Activated T-helper 1 cell treated with anti-CD3 and anti-CD28 coated beads, Interleukin-12 subunit alpha, Interleukin-12 subunit beta, Interleukin-2, Interleukin-4 antibody, amounts not matched to agents 30 ng/mL and 10 ng/mL and 1 ng/mL, durations not matched to agents 14 hours and 24 hours and 36 hours (primary cell): ENCODE measurements at regions not wholly inside any gene's neighbourhood (a gene's known extent, or its start where the extent isn't known, plus 50 kb on each side); places are given as distances from the start of the nearest gene placed in this dataset.

Experiments used
- DNase-seq: peaks from one replicate; pipeline ENCODE4 v3.0.0; 2021; ENCODE audit warnings: low spot score
- H3K27ac Mint-ChIP-seq: one replicate; pipeline ENCODE4 v1.8.0; 2021; ENCODE audit warnings: mild to moderate bottlenecking, mixed read lengths
- H3K27me3 Mint-ChIP-seq: one replicate; pipeline ENCODE4 v1.8.0; 2022; ENCODE audit warnings: mild to moderate bottlenecking, moderate library complexity, mixed read lengths; ENCODE audit not compliant: insufficient read depth
- H3K36me3 Mint-ChIP-seq: one replicate; pipeline ENCODE4 v1.8.0; 2021; ENCODE audit warnings: low read depth, mixed read lengths
- H3K4me1 Mint-ChIP-seq: one replicate; pipeline ENCODE4 v1.8.0; 2021; ENCODE audit warnings: low read depth, mixed read lengths
- H3K4me3 Mint-ChIP-seq: one replicate; pipeline ENCODE4 v1.8.0; 2021; ENCODE audit warnings: mild to moderate bottlenecking, moderate library complexity, mixed read lengths
- H3K9me3 Mint-ChIP-seq: one replicate; pipeline ENCODE4 v1.8.0; 2021; ENCODE audit warnings: mixed read lengths
- intact Hi-C: fragments of 100-400 bp; cut with micrococcal nuclease; formaldehyde crosslinking; loops from one replicate; pipeline ENCODE4 v1.15.1; 2024

- Mint-ChIP-seq H3K27me3 (no peaks in the 10 kb centered on the region), H3K4me1 (no peaks in the 10 kb centered on the region), H3K9me3 (no peaks in the 10 kb centered on the region), H3K36me3 (no peaks in the 10 kb centered on the region), H3K27ac (no peak overlapping the region), H3K4me3 (no peak overlapping the region)
- intact Hi-C loops, result no loop called here
- DNase-seq, result no peak
Measured at GRCh38 chr9:86749161-86749893, 198.0 kb downstream of the GAS1 start.

GRCh38 chr9:86747711-86748110, 199.6 kb downstream of the GAS1 start:
- H3K4me1 Mint-ChIP-seq, result no peaks in the 10 kb centered on the region
- intact Hi-C loops, result no loop called here

GRCh38 chr9:86741311-86742208, 205.7 kb downstream of the GAS1 start:
- Mint-ChIP-seq H3K27me3 (no peaks in the 10 kb centered on the region), H3K27ac (no peak overlapping the region), H3K36me3 (no peaks in the 10 kb centered on the region), H3K9me3 (no peaks in the 10 kb centered on the region), H3K4me1 (no peaks in the 10 kb centered on the region), H3K4me3 (no peak overlapping the region)
- no peak for DNase-seq
- intact Hi-C loops, result no loop called here

More at GRCh38 chr9:86747711-86748110, 199.6 kb downstream of the GAS1 start:
- Mint-ChIP-seq H3K4me3 (no peak overlapping the region), H3K27ac (no peak overlapping the region), H3K36me3 (no peaks in the 10 kb centered on the region), H3K27me3 (no peaks in the 10 kb centered on the region), H3K9me3 (no peaks in the 10 kb centered on the region)
- DNase-seq, result no peak

- Mint-ChIP-seq H3K27ac (no peak overlapping the region), H3K4me3 (no peak overlapping the region), H3K36me3 (no peaks in the 10 kb centered on the region), H3K27me3 (no peaks in the 10 kb centered on the region), H3K9me3 (no peaks in the 10 kb centered on the region), H3K4me1 (no peaks in the 10 kb centered on the region)
- intact Hi-C loops, result no loop called here
- no peak for DNase-seq
Measured at GRCh38 chr9:86735772-86736458, 211.4 kb downstream of the GAS1 start.

- no peak overlapping the region for H3K27ac Mint-ChIP-seq
- H3K4me3 Mint-ChIP-seq, result no peak overlapping the region
- no peaks in the 10 kb centered on the region for H3K36me3 Mint-ChIP-seq
- H3K9me3 Mint-ChIP-seq, result no peaks in the 10 kb centered on the region
- peaks cover 1% of the 10 kb centered on the region for H3K27me3 Mint-ChIP-seq
- intact Hi-C loops, result no loop called here
- DNase-seq, result no peak
- H3K4me1 Mint-ChIP-seq, result no peaks in the 10 kb centered on the region
Measured at GRCh38 chr9:86734771-86735170, 212.5 kb downstream of the GAS1 start.

GRCh38 chr9:86733929-86734328, 213.4 kb downstream of the GAS1 start:
- no peaks in the 10 kb centered on the region for H3K4me1 Mint-ChIP-seq
- H3K9me3 Mint-ChIP-seq, result no peaks in the 10 kb centered on the region
- no peaks in the 10 kb centered on the region for H3K36me3 Mint-ChIP-seq
- intact Hi-C loops, result no loop called here
- peaks cover 1% of the 10 kb centered on the region for H3K27me3 Mint-ChIP-seq
- DNase-seq, result no peak
- H3K27ac Mint-ChIP-seq, result no peak overlapping the region
- no peak overlapping the region for H3K4me3 Mint-ChIP-seq

GRCh38 chr9:86732514-86733171, 214.7 kb downstream of the GAS1 start:
- H3K4me1 Mint-ChIP-seq, result no peaks in the 10 kb centered on the region
- DNase-seq, result no peak
- no peaks in the 10 kb centered on the region for H3K9me3 Mint-ChIP-seq
- H3K27ac Mint-ChIP-seq, result no peak overlapping the region
- H3K4me3 Mint-ChIP-seq, result no peak overlapping the region
- intact Hi-C loops, result no loop called here
- H3K27me3 Mint-ChIP-seq, result peaks cover 1% of the 10 kb centered on the region
- H3K36me3 Mint-ChIP-seq, result no peaks in the 10 kb centered on the region

GRCh38 chr9:86731511-86732063, 215.7 kb downstream of the GAS1 start:
- Mint-ChIP-seq H3K36me3 (no peaks in the 10 kb centered on the region), H3K9me3 (no peaks in the 10 kb centered on the region), H3K4me1 (no peaks in the 10 kb centered on the region), H3K27ac (no peak overlapping the region), H3K27me3 (peaks cover 1% of the 10 kb centered on the region), H3K4me3 (no peak overlapping the region)
- intact Hi-C loops, result no loop called here
- no peak for DNase-seq

- H3K9me3 Mint-ChIP-seq, result no peaks in the 10 kb centered on the region
- no peaks in the 10 kb centered on the region for H3K36me3 Mint-ChIP-seq
Measured at GRCh38 chr9:86730163-86730928, 217.0 kb downstream of the GAS1 start.

GRCh38 chr9:86724529-86724928, 222.8 kb downstream of the GAS1 start:
- Mint-ChIP-seq H3K27me3 (peaks cover 3% of the 10 kb centered on the region), H3K4me1 (no peaks in the 10 kb centered on the region), H3K9me3 (no peaks in the 10 kb centered on the region), H3K27ac (no peak overlapping the region), H3K4me3 (no peak overlapping the region), H3K36me3 (no peaks in the 10 kb centered on the region)
- DNase-seq, result no peak
- intact Hi-C loops, result no loop called here

More at GRCh38 chr9:86730163-86730928, 217.0 kb downstream of the GAS1 start:
- no peaks in the 10 kb centered on the region for H3K4me1 Mint-ChIP-seq
- peaks cover 1% of the 10 kb centered on the region for H3K27me3 Mint-ChIP-seq
- H3K27ac Mint-ChIP-seq, result no peak overlapping the region
- intact Hi-C loops, result no loop called here
- no peak for DNase-seq
- H3K4me3 Mint-ChIP-seq, result no peak overlapping the region

- Mint-ChIP-seq H3K9me3 (no peaks in the 10 kb centered on the region), H3K36me3 (no peaks in the 10 kb centered on the region), H3K4me3 (no peak overlapping the region), H3K27ac (no peak overlapping the region), H3K4me1 (no peaks in the 10 kb centered on the region), H3K27me3 (peaks cover 3% of the 10 kb centered on the region)
- no peak for DNase-seq
- intact Hi-C loops, result no loop called here
Measured at GRCh38 chr9:86723346-86723745, 224.0 kb downstream of the GAS1 start.

- DNase-seq, result no peak
- Mint-ChIP-seq H3K9me3 (no peaks in the 10 kb centered on the region), H3K4me1 (no peaks in the 10 kb centered on the region), H3K36me3 (no peaks in the 10 kb centered on the region), H3K27me3 (peaks cover 5% of the 10 kb centered on the region), H3K27ac (no peak overlapping the region), H3K4me3 (no peak overlapping the region)
- intact Hi-C loops, result no loop called here
Measured at GRCh38 chr9:86722706-86723075, 224.6 kb downstream of the GAS1 start.
